ENCODE measurements at regions not wholly inside any gene's neighbourhood (a gene's known extent, or its start where the extent isn't known, plus 50 kb on each side); places are given as distances from the start of the nearest gene placed in this dataset.

- FAIRE-seq (no peak), DNase-seq (ENCODE audit: extremely low spot score, insufficient read length, low read depth) (no peak)
These were observed 127.7 kb upstream of the RAD23B start for GRCh38 chr9:107155244-107155817.

GRCh38 chr9:107158321-107158720 is 124.8 kb upstream of the RAD23B start:
- no peak for FAIRE-seq

GRCh38 chr9:107161338-107161737 is 121.7 kb upstream of the RAD23B start:
- FAIRE-seq: no peak

More at GRCh38 chr9:107158321-107158720, 124.8 kb upstream of the RAD23B start:
- DNase-seq (ENCODE audit: extremely low spot score, insufficient read length, low read depth): no peak

GRCh38 chr9:107163370-107163769 is 119.7 kb upstream of the RAD23B start:
- FAIRE-seq: no peak

More at GRCh38 chr9:107161338-107161737, 121.7 kb upstream of the RAD23B start:
- no peak for DNase-seq (ENCODE audit: extremely low spot score, insufficient read length, low read depth)

GRCh38 chr9:107169796-107170195 is 113.3 kb upstream of the RAD23B start:
- DNase-seq (ENCODE audit: extremely low spot score, insufficient read length, low read depth) (no peak), FAIRE-seq (no peak)

More at GRCh38 chr9:107163370-107163769, 119.7 kb upstream of the RAD23B start:
- DNase-seq (ENCODE audit: extremely low spot score, insufficient read length, low read depth): no peak

GRCh38 chr9:107170801-107171200 is 112.3 kb upstream of the RAD23B start:
- DNase-seq (ENCODE audit: extremely low spot score, insufficient read length, low read depth) (no peak), FAIRE-seq (no peak)

- DNase-seq (ENCODE audit: extremely low spot score, insufficient read length, low read depth) (peak; percentile 20), FAIRE-seq (peak; percentile 94)
These were observed 110.7 kb upstream of the RAD23B start for GRCh38 chr9:107172160-107172978.

GRCh38 chr9:107172979-107173347 is 110.1 kb upstream of the RAD23B start:
- FAIRE-seq: no peak
- DNase-seq (ENCODE audit: extremely low spot score, insufficient read length, low read depth): no peak

- DNase-seq (ENCODE audit: extremely low spot score, insufficient read length, low read depth) (no peak), FAIRE-seq (peak; percentile 15)
These were observed 109.5 kb upstream of the RAD23B start for GRCh38 chr9:107173422-107174180.

- DNase-seq (ENCODE audit: extremely low spot score, insufficient read length, low read depth) (no peak), FAIRE-seq (no peak)
These were observed 108.6 kb upstream of the RAD23B start for GRCh38 chr9:107174441-107174840.

GRCh38 chr9:107175041-107175440 is 108.0 kb upstream of the RAD23B start:
- no peak for FAIRE-seq
- no peak for DNase-seq (ENCODE audit: extremely low spot score, insufficient read length, low read depth)

- FAIRE-seq (no peak), DNase-seq (ENCODE audit: extremely low spot score, insufficient read length, low read depth) (no peak)
These were observed 107.2 kb upstream of the RAD23B start for GRCh38 chr9:107175816-107176435.

- FAIRE-seq (no peak), DNase-seq (ENCODE audit: extremely low spot score, insufficient read length, low read depth) (no peak)
These were observed 106.5 kb upstream of the RAD23B start for GRCh38 chr9:107176436-107177151.

GRCh38 chr9:107177243-107177839 is 105.7 kb upstream of the RAD23B start:
- FAIRE-seq (no peak), DNase-seq (ENCODE audit: extremely low spot score, insufficient read length, low read depth) (no peak)

GRCh38 chr9:107177857-107178256 is 105.2 kb upstream of the RAD23B start:
- no peak for DNase-seq (ENCODE audit: extremely low spot score, insufficient read length, low read depth)
- no peak for FAIRE-seq

GRCh38 chr9:107178293-107178692 is 104.8 kb upstream of the RAD23B start:
- no peak for DNase-seq (ENCODE audit: extremely low spot score, insufficient read length, low read depth)
- peak; percentile 31 for FAIRE-seq

- FAIRE-seq (no peak), DNase-seq (ENCODE audit: extremely low spot score, insufficient read length, low read depth) (no peak)
These were observed 102.9 kb upstream of the RAD23B start for GRCh38 chr9:107180206-107180605.

- no peak for DNase-seq (ENCODE audit: extremely low spot score, insufficient read length, low read depth)
- FAIRE-seq: no peak
These were observed 99.9 kb upstream of the RAD23B start for GRCh38 chr9:107183176-107183575.

- no peak for FAIRE-seq
- no peak for DNase-seq (ENCODE audit: extremely low spot score, insufficient read length, low read depth)
These were observed 94.7 kb upstream of the RAD23B start for GRCh38 chr9:107188376-107188775.

Data from GM18507 (cell line).